Esophagus (tissue), 2 donors: ENCODE measurements at regions not wholly inside any gene's neighbourhood (a gene's known extent, or its start where the extent isn't known, plus 50 kb on each side); places are given as distances from the start of the nearest gene placed in this dataset.

Experiments
- H3K27ac ChIP-seq, 2 donors: one replicate each; pipeline ENCODE4 v1.5.1; 2013; ENCODE audit warnings: low read depth in 2 of 2, mild to moderate bottlenecking in 2 of 2, inconsistent platforms in 1 of 2, low read length in 1 of 2, moderate library complexity in 1 of 2
- H3K27me3 ChIP-seq, 2 donors: one replicate each; pipeline ENCODE4 v1.6.1; 2013; ENCODE audit warnings: low read length in 2 of 2, control low read depth in 1 of 2, mild to moderate bottlenecking in 1 of 2; ENCODE audit not compliant: insufficient read depth in 2 of 2, control insufficient read depth in 1 of 2
- H3K36me3 ChIP-seq, 2 donors: one replicate each; pipeline ENCODE4 v1.6.1; 2013; ENCODE audit warnings: low read length in 1 of 2; ENCODE audit not compliant: control insufficient read depth in 2 of 2, insufficient read depth in 2 of 2
- H3K4me1 ChIP-seq, 2 donors: one replicate each; pipeline ENCODE4 v1.6.1; 2013; ENCODE audit warnings: low read length in 1 of 2; ENCODE audit not compliant: control insufficient read depth in 2 of 2, insufficient read depth in 2 of 2
- H3K4me3 ChIP-seq, 2 donors: one replicate each; pipeline ENCODE4 v1.5.1; 2013; ENCODE audit warnings: low read length in 2 of 2, mild to moderate bottlenecking in 2 of 2, low read depth in 1 of 2, moderate library complexity in 1 of 2
- H3K9me3 ChIP-seq, 2 donors: one replicate each; pipeline ENCODE4 v1.6.1; 2013; ENCODE audit warnings: mild to moderate bottlenecking in 2 of 2, low read depth in 1 of 2, low read length in 1 of 2, moderate library complexity in 1 of 2; ENCODE audit not compliant: control insufficient read depth in 2 of 2, insufficient read depth in 1 of 2
- WGBS, 2 donors: extraction: QIAGEN DNeasy Blood & Tissue Kit; methylation state at CpG; one replicate each; pipeline ENCODE4 v1.1.7; 2013; 5-methylcytosine and 5-hydroxymethylcytosine counted together
- donor health status: healthy with polysubstance abuse.
- donor health status: Bipolar disorder and iron deficiency.

DNA sequence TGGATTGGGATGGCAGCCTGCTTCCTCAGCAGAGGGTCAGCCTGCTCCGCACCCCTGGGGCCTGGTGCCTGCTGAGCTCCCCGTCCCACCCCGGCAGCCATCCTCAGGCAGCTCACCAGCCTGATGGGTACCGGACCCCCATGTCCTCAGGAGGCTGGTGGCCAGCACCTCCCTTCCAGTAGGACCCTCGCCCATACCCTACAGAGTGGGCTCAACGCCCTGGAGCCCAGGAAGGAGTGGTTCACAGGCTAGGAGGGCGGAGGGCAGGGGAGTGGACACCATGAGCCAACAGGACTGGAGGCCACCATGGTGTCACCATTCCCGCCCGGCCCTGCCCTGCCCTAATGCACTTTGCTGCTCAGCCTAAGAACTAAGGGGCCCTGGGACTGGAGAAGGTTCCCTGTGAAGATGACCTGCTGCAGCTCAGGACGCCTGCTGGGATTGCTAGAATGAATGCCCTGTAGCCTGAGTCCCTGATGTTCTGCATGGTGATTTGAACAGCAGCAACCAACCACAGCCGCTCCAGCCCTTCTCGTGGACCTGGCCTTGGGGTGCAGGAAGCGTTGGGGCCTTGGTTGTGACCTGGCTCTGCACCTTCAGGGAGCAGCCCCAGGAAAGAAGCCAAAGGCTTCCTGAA lies 1080.8 kb downstream of the BRD1 start:
- H3K27me3 ChIP-seq = no peaks in the 10 kb centered on the region
- H3K4me3 ChIP-seq = no peak overlapping the region
- H3K4me1 ChIP-seq = no peaks in the 10 kb centered on the region
- H3K36me3 ChIP-seq = no peaks in the 10 kb centered on the region
- 83 to 87% methylated on average over 13 of the region's 13 CpGs for WGBS, 2 donors
- H3K27ac ChIP-seq = no peak overlapping the region
- no peaks in the 10 kb centered on the region for H3K9me3 ChIP-seq

DNA sequence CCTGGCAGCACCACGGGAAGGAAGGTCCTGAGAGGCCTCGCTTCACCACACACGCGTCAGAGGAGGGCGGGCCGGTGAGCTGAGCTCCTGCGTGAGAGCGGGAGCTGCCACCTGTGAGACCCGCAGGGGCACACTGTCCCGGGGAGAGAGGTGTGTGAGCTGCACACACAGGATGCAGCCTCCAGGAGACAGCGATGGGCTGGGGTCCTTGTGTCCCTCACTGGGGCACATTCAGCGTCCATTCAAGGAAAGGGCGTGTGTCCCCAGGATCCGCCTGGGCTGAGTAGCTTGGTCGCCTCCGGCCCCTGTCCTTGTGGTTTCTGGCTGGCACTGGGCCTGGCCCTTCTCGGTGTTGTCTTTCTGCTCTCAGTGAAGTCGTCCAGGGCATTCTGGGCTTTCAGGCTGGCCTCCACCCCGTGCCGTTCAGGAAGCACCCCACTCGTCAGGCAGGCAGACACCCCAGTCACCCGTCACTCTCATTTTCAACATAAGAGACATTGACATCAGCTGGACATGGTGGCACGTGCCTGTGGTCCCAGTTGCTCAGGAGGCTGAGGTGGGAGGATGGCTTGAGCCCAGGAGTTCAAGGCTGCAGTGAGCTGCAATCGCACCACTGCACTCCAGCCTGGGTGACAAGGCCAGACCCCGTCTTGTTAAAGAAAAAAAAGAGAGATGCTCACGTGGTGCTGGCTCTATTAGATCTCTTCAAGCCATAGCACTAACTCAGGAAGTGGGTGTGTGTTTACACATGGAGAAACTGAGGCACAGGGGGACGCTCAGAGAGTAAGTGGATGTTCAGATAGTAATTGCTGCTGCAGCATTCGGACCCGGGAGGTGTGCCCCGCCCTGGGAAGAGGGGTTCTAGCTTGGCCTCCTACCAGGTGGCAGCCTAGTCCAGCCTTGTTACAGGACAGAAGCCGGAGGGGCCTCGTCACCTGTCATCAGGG lies 1081.6 kb downstream of the BRD1 start:
- Histone ChIP-seq H3K27me3 (no peaks in the 10 kb centered on the region), H3K36me3 (no peaks in the 10 kb centered on the region), H3K27ac (no peak overlapping the region), H3K4me1 (no peaks in the 10 kb centered on the region), H3K4me3 (no peak overlapping the region), H3K9me3 (no peaks in the 10 kb centered on the region)
- 76 to 78% methylated on average over 32 of the region's 32 CpGs for WGBS, 2 donors

- Histone ChIP-seq H3K27me3 (no peaks in the 10 kb centered on the region), H3K9me3 (no peaks in the 10 kb centered on the region), H3K27ac (no peak overlapping the region), H3K36me3 (no peaks in the 10 kb centered on the region), H3K4me3 (no peak overlapping the region), H3K4me1 (no peaks in the 10 kb centered on the region)
- WGBS, 2 donors = 89 to 90% methylated on average over 36 to 40 of the region's 40 CpGs
These were observed 1082.5 kb downstream of the BRD1 start for GRCh38 chr22:48744967-48745841.

- no peaks in the 10 kb centered on the region for H3K4me1 ChIP-seq
- no peak overlapping the region for H3K4me3 ChIP-seq
- 92 to 94% methylated on average over 11 of the region's 11 CpGs for WGBS, 2 donors
- no peaks in the 10 kb centered on the region for H3K9me3 ChIP-seq
- H3K36me3 ChIP-seq = no peaks in the 10 kb centered on the region
- no peaks in the 10 kb centered on the region for H3K27me3 ChIP-seq
- no peak overlapping the region for H3K27ac ChIP-seq
These were observed 1083.4 kb downstream of the BRD1 start for GRCh38 chr22:48744283-48744641.

DNA sequence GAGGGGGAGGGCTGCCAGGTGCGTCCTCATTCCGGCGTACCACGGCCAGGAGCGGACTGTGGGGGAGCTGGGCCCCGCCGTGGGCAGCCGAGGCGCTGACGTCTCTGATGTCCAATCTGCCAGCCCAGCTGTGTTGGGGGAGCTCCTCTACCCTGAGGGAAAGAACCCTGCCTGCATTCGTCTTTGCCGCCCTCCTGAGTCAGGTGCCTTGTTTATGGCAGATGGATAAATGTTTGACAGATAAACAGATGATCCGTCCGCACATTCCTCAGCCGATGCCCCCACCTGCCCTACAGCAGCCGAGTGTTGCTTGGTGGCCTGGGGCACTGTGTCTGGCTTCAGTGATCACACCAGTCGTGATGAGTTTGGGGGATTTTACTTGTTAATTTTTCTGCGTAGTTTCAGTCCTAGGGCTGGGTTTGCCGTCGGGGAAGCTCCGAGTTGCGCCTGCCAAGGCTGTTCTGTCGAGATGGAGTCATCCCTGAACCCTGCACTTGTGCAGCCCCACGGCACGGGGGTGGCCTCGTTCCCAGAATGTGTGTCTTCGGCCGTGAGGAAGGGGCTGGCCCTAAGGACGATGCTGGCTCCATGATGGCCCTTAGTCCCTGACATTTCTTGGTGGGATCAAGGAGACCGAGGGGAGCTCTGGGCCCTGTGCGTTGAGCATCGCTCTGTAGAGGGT lies 1083.9 kb downstream of the BRD1 start:
- Histone ChIP-seq H3K36me3 (no peaks in the 10 kb centered on the region), H3K4me1 (no peaks in the 10 kb centered on the region), H3K27me3 (no peaks in the 10 kb centered on the region), H3K9me3 (no peaks in the 10 kb centered on the region), H3K4me3 (no peak overlapping the region), H3K27ac (no peak overlapping the region)
- 74 to 82% methylated on average over 32 of the region's 32 CpGs for WGBS, 2 donors

- Histone ChIP-seq H3K36me3 (no peaks in the 10 kb centered on the region), H3K9me3 (no peaks in the 10 kb centered on the region), H3K27ac (no peak overlapping the region), H3K27me3 (no peaks in the 10 kb centered on the region), H3K4me3 (no peak overlapping the region), H3K4me1 (no peaks in the 10 kb centered on the region)
- WGBS, 2 donors = 84 to 87% methylated on average over 39 of the region's 39 CpGs
These were observed 1084.9 kb downstream of the BRD1 start for GRCh38 chr22:48742556-48743343.

- Histone ChIP-seq H3K36me3 (no peaks in the 10 kb centered on the region), H3K4me3 (no peak overlapping the region), H3K9me3 (peaks cover 0 to 2% of the 10 kb centered on the region in 2 donors), H3K27me3 (no peaks in the 10 kb centered on the region), H3K4me1 (no peaks in the 10 kb centered on the region), H3K27ac (no peak overlapping the region)
- 94 to 96% methylated on average over 17 of the region's 17 CpGs for WGBS, 2 donors
These were observed 1085.5 kb downstream of the BRD1 start for GRCh38 chr22:48742191-48742555.

DNA sequence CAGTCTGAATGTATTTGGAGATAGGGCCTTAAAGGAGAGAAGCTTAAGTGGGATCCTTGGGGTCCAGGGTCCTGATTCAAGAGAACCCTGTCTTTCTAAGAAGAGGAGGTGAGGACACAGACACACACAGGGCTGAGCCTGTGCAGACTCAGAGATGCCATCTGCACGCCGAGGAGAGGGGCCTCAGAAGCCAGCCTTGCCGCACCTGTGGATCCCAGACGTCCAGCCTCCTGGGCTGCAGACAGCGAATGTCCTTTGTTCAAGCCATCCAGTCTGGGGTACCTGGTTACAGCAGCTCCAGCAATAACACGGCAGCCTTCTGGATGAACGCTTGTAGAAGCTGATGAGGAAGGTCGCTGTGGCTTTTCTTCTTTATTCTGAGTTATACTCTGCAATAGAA lies 1086.1 kb downstream of the BRD1 start:
- 84 to 89% methylated on average over 8 of the region's 8 CpGs for WGBS, 2 donors

More for the DNA sequence above, 1086.1 kb downstream of the BRD1 start:
- Histone ChIP-seq H3K9me3 (peaks cover 0 to 6% of the 10 kb centered on the region in 2 donors), H3K27me3 (no peaks in the 10 kb centered on the region), H3K4me1 (no peaks in the 10 kb centered on the region), H3K36me3 (no peaks in the 10 kb centered on the region), H3K4me3 (no peak overlapping the region), H3K27ac (no peak overlapping the region)
